D721Med (cell line): ENCODE measurements at regions not wholly inside any gene's neighbourhood (a gene's known extent, or its start where the extent isn't known, plus 50 kb on each side); places are given as distances from the start of the nearest gene placed in this dataset.

ENCODE experiments used
- DNase-seq: peaks from one replicate; pipeline ENCODE4 v3.0.0; 2011; ENCODE audit warnings: low spot score; ENCODE audit not compliant: insufficient read length
- FAIRE-seq: peaks from 2 replicates; lab custom pipeline; 2011; peaks lifted over from hg19 to GRCh38; lab: Jason Lieb, UNC
- CTCF ChIP-seq: IDR thresholded peaks from 2 replicates; pipeline ENCODE4 v1.5.1; 2012; ENCODE audit warnings: mild to moderate bottlenecking, control low read depth; ENCODE audit not compliant: insufficient read depth; ENCODE audit errors: missing control alignments

- FAIRE-seq = no peak
- TF ChIP-seq CTCF = no peak
- DNase-seq = no peak
Measured at GRCh38 chr9:99693888-99694287, 127.8 kb upstream of the NR4A3 start.

- FAIRE-seq (peak; percentile 53), DNase-seq (no peak)
- TF ChIP-seq CTCF = no peak
Measured at GRCh38 chr9:99694393-99694792, 127.3 kb upstream of the NR4A3 start.

DNA sequence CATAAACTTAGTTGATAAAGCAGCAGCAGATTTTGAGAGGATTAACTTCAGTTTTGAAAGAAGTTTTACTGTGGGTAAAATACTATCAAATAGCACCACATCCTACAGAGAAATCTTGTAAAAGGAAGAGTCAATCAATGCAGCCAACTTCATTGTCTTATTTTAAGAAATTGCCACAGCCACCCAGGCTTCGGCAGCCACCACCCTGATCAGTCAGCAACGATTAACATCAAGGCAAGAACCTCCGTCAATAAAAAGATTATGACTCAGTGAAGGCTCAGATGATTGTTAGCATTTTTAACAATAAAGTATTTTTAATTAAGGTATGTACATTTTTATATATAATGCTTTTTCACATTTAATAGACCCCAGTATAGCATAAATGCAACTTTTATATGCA is 122.3 kb upstream of the NR4A3 start:
- FAIRE-seq = no peak
- TF ChIP-seq CTCF = no peak
- DNase-seq = no peak

DNA sequence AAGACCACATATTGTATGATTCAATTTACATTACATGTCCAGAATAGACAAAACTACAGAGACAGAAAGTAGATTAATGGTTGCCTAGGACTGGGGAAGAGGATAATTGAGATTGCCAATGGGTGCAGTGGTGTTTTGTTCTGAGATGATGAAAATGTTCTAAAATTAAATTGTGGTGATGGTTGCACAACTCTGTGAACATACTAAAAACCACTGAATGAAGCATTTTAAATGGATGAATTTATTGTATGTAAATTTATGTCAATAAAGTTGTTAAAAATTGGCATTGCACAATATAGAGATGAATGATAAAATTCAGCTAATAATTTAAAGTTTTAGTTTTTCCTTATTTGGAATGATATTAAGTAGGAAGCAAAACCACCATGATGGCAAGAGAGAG is 109.5 kb upstream of the NR4A3 start:
- FAIRE-seq (no peak), DNase-seq (no peak)
- no peak for TF ChIP-seq CTCF

DNA sequence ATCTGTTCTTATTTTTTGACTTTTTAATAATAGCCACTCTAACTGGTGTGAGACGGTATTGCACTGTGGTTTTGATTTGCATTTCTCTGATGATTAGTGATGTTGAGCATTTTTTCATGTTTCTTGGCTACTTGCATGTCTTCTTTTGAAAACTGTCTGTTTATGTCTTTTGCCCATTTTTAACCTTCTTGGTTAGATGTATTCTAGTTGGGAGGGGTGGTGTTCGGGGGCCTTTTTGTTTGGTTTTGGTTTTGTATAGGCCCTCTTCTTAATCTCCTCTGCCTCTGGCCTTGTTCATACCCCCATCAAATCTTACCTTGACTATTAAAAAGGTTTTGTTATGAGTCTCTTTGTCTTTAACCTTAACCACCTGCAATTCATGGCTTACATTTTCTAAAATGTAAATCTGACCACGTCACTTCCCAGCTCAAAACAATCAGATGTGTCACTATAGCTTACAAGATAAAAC is 107.8 kb upstream of the NR4A3 start:
- DNase-seq (no peak), FAIRE-seq (no peak)
- no peak for TF ChIP-seq CTCF

- FAIRE-seq (no peak), DNase-seq (no peak)
- TF ChIP-seq CTCF = no peak
Measured at GRCh38 chr9:99718631-99719030, 103.1 kb upstream of the NR4A3 start.

DNA sequence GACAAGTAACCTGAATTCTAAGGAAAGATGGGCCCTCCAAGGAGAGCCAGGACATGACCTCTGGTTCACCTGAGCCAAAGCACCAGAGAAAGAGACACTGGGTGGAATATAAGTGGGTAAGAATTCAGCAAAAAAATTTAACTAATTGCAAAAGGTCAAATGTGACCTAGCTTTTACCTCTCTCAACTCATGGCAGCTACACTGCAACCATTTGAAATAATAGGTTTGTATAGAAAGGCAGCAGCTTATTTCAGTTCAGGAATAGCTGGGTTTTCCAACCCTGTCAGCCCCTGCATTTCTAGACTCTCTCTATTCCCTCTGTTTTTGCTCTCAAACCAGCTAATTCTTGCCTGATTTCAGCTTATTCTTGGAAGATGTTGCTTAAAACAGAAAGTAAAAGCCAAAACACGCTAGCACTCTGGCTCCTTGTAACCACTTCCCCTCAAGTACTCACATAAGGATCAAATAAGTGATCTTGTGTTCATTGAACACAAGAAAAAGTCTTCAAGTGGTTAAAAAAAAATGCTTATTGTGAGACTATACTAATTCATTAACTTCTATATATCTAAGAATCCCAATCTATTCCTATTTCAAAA is 101.1 kb upstream of the NR4A3 start:
- no peak for TF ChIP-seq CTCF
- no peak for DNase-seq
- FAIRE-seq = no peak
